Activated naive CD8-positive, alpha-beta T cell treated with anti-CD3 and anti-CD28 coated beads, Interleukin-2, amount 50 U/mL, for 24 hours (primary cell): ENCODE measurements at regions not wholly inside any gene's neighbourhood (a gene's known extent, or its start where the extent isn't known, plus 50 kb on each side); places are given as distances from the start of the nearest gene placed in this dataset.
"Not testable (repeated sequence)": the region's sequence is repeated elsewhere in the genome, so short reads cannot be mapped to it uniquely, and the experiment has no call there.

Source experiments
- ATAC-seq: fragments of 150-1000 bp; cut with Tn5 transposase; one replicate; pipeline ENCODE4 v1.10.0; 2021
- DNase-seq: peaks from one replicate; pipeline ENCODE4 v3.0.0; 2021
- H3K27ac Mint-ChIP-seq: one replicate; pipeline ENCODE4 v1.8.0; 2021; ENCODE audit warnings: mild to moderate bottlenecking, mixed read lengths
- H3K27me3 Mint-ChIP-seq: one replicate; pipeline ENCODE4 v1.8.0; 2021; ENCODE audit warnings: mixed read lengths
- H3K36me3 Mint-ChIP-seq: one replicate; pipeline ENCODE4 v1.8.0; 2021; ENCODE audit warnings: low read depth, mixed read lengths
- H3K4me1 Mint-ChIP-seq: one replicate; pipeline ENCODE4 v1.8.0; 2021; ENCODE audit warnings: mixed read lengths
- H3K4me3 Mint-ChIP-seq: one replicate; pipeline ENCODE4 v1.8.0; 2021; ENCODE audit warnings: mild to moderate bottlenecking, moderate library complexity, mixed read lengths
- H3K9me3 Mint-ChIP-seq: one replicate; pipeline ENCODE4 v1.8.0; 2021; ENCODE audit warnings: mixed read lengths

DNA sequence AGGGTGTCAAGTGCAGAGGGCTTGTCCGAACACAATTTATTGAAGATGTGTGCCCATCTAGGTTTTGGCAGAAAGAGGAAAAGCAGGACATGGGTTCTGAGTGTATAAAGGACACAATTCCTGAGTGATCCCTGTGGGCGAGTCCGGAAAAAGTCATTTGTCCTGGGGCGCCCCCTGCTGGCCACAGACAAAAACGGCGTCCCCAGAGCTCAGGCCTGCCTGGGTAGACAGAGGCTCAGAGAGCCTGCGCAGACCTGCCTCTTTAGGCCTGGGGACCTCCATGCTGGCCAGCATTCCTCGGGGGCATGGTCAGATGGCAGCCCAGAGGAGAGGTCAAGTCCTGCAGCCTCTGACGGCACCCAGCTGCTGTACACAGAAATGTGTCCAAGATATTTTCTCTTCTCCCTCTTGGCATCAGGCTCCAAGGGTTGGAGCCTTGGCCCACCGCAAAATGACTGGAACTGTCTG is 65.5 kb upstream of the LRP8 start:
- H3K9me3 Mint-ChIP-seq: no peaks in the 10 kb centered on the region
- no peaks in the 10 kb centered on the region for H3K27me3 Mint-ChIP-seq
- no peaks in the 10 kb centered on the region for H3K4me1 Mint-ChIP-seq
- peak; percentile 85 for ATAC-seq
- DNase-seq: peak; percentile 79
- no peak overlapping the region for H3K27ac Mint-ChIP-seq
- no peak overlapping the region for H3K4me3 Mint-ChIP-seq
- H3K36me3 Mint-ChIP-seq: no peaks in the 10 kb centered on the region

DNA sequence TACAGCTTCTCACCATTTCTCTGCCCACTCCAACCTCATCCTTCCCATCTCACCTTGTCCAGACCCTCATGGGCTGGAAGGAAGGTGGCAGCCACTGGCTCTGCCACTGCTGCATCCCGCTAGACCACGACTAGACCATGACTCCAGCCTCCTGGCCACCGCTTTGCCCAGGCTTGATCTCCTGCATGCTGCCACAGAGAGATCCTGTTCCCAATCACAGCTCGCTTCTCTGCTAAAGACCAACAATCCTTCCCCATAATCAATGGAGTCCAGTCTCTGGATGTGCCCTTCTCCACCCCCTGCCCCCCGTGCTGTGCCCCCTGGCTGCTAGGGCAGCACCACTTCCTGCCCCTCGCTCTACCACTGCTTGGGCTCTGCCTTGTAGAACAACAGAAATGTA is 64.9 kb upstream of the DMRTB1 start:
- H3K9me3 Mint-ChIP-seq: no peaks in the 10 kb centered on the region

DNA sequence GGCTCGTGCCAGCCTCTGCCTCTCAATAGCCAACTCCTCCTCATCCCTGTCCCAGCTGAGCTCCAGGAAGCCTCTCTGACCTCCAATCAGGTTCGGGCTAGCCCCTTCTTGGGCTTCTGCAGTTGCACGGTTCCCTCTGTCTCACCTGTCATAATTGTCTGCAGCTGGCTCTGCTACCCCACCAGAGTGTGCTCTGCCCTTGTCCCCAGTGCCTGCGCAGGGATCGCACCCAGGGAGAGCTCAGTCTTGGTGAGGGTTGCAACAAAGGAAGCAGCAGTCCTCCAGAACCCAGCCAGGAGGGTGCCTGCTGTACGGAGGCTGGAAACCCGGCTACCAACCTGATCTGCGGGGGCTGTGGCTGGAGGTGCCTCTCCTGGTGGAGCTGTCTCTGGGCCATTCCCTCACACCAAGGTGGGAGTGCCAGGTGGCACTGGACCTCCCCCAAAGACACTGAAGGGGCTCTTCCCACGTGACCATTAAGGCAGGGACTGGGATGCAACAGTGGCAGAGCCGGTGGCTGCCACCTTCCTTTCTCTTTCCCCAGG is 63.5 kb upstream of the DMRTB1 start:
- DNase-seq (no peak), ATAC-seq (no peak)
- H3K9me3 Mint-ChIP-seq: no peaks in the 10 kb centered on the region
- no peak overlapping the region for H3K27ac Mint-ChIP-seq
- no peaks in the 10 kb centered on the region for H3K4me1 Mint-ChIP-seq
- H3K4me3 Mint-ChIP-seq: no peak overlapping the region
- no peaks in the 10 kb centered on the region for H3K27me3 Mint-ChIP-seq
- H3K36me3 Mint-ChIP-seq: no peaks in the 10 kb centered on the region

More for the DNA sequence above, 64.9 kb upstream of the DMRTB1 start:
- Mint-ChIP-seq H3K4me3 (no peak overlapping the region), H3K4me1 (no peaks in the 10 kb centered on the region), H3K27ac (no peak overlapping the region), H3K27me3 (no peaks in the 10 kb centered on the region), H3K36me3 (no peaks in the 10 kb centered on the region)
- DNase-seq (no peak), ATAC-seq (no peak)

DNA sequence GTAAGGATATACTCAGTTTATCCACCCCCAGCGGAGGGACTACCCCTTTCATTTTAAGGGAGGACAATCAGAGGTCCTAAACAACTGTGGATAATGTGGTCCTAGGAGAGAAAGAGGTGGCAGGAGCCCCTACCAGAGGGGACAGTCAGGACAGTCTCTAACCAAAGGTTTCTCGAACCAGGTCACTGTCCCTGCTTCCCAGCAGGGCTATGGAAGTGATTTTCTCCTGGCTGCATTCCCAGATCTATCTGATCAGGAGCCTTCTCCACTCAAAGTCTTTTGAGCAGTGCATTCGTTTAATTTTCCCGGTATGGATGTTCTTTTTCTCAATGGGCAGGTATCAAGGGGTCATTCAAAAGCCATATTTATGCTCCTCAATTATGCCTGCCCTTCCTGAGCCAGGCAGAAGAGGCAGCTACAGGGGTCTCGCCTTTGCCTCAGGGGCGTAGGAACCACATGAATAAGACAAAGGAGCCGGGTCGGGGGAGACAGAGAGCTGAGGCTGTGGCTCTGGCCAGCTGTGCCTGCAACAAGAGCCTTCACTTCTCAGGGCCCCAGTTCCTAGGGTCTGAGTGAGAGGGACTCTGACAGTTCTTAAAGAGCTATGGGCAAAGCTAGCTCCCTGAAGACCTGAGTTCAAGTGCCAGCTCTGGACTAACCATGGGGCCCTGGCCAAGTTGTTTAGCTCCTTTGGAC is 62.5 kb upstream of the DMRTB1 start:
- Mint-ChIP-seq H3K4me3 (no peak overlapping the region), H3K9me3 (no peaks in the 10 kb centered on the region), H3K36me3 (no peaks in the 10 kb centered on the region)

DNA sequence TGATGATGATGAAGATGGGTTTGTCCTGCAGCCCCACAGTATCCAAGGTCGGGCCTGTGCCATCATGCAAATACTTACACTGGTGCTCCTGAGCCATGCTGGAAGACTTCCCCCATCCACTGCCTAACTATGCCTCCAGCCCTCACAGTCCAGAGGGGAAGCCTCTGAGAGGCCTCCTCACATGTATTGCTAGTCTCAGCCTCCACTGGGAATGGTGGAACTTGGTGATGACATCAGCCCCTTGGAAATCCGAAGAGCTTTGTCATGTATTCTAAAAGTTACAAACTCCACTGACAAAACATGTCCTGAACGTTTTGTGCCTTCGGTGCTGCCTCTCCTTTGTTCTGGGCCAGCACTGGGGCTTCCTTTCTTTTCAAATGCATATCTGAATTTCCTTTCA is 61.1 kb upstream of the DMRTB1 start:
- no peaks in the 10 kb centered on the region for H3K27me3 Mint-ChIP-seq
- H3K4me1 Mint-ChIP-seq: no peaks in the 10 kb centered on the region

More for the DNA sequence above, 62.5 kb upstream of the DMRTB1 start:
- no peak for ATAC-seq
- no peak for DNase-seq
- no peak overlapping the region for H3K27ac Mint-ChIP-seq
- H3K27me3 Mint-ChIP-seq: no peaks in the 10 kb centered on the region
- H3K4me1 Mint-ChIP-seq: no peaks in the 10 kb centered on the region

DNA sequence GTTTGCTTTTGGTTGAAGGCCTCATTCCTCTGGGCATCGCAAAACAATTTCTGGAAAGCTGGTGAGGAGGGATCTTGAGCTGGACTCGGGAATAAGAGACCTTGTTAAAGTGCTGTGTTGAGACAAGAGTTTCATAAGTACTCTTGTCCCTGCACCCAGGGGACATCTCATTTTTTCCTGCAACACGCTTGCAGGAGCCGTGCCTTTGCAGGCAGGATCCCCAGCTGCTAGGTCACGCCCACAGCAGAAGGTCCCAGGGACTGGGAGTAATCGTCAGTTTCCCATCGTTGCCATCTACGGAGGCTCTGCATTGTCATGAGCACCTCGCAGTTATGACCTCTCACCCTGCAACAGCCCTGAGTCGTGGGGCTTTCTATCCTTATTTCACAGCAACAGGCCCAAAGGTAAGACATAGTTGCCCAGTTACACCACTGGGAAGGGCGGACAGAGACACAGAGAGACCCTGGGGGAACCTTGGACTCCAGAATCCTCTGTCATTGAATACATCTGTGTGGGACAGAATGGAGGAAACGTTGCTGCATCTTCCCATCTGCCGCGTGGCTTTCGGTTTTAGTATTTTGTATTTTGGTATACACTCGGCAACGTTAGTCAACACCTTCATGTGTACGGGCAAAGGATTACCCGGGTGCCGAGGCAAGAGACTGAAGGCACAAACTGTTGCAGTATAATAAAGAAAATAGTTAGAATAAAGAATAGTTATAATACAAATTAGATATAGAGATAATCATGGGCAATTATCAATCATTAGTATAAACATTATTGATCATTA is 60.4 kb upstream of the DMRTB1 start:
- Mint-ChIP-seq H3K9me3 (no peaks in the 10 kb centered on the region), H3K36me3 (no peaks in the 10 kb centered on the region), H3K4me3 (no peak overlapping the region), H3K27ac (no peak overlapping the region), H3K27me3 (no peaks in the 10 kb centered on the region), H3K4me1 (no peaks in the 10 kb centered on the region)
- DNase-seq (no peak), ATAC-seq (no peak)

More for the DNA sequence above, 61.1 kb upstream of the DMRTB1 start:
- ATAC-seq (no peak), DNase-seq (no peak)
- Mint-ChIP-seq H3K9me3 (no peaks in the 10 kb centered on the region), H3K36me3 (no peaks in the 10 kb centered on the region), H3K4me3 (no peak overlapping the region), H3K27ac (no peak overlapping the region)

DNA sequence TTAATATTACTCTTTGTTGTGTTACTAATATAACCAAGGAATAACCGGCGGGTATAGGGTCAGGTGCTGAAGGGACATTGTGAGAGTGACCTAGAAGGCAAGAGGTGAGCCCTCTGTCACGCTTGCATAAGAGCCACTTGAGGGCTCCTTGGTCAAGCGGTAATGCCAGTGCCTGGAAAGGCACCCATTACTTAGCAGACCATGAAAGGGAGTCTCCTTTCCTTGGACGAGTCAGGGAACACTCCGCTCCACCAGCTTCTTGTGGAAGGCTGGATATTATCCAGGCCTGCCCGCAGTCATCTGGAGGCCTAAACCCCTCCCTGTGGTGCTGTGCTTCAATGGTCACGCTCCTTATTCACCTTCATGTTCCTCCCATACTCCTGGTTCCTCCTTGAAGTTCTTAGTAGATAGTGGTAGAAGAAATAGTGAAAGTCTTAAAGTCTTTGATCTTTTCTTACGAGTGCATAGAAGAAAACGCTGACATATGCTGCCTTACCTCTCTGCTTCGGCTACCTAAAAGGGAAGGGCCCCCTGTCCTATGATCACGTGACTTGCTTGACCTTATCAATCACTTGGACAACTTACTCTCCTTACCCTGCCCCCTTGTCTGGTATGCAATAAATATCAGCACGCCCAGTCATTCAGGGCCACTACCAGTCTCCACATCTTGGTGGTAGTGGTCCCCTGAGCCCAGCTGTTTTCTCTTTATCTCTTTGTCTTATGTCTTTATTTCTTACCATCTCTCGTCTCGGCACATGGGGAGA is 59.6 kb upstream of the DMRTB1 start:
- H3K9me3 Mint-ChIP-seq, ATAC-seq, DNase-seq, H3K36me3 Mint-ChIP-seq, H3K4me1 Mint-ChIP-seq, H3K4me3 Mint-ChIP-seq, H3K27me3 Mint-ChIP-seq, H3K27ac Mint-ChIP-seq: not testable (repeated sequence)

DNA sequence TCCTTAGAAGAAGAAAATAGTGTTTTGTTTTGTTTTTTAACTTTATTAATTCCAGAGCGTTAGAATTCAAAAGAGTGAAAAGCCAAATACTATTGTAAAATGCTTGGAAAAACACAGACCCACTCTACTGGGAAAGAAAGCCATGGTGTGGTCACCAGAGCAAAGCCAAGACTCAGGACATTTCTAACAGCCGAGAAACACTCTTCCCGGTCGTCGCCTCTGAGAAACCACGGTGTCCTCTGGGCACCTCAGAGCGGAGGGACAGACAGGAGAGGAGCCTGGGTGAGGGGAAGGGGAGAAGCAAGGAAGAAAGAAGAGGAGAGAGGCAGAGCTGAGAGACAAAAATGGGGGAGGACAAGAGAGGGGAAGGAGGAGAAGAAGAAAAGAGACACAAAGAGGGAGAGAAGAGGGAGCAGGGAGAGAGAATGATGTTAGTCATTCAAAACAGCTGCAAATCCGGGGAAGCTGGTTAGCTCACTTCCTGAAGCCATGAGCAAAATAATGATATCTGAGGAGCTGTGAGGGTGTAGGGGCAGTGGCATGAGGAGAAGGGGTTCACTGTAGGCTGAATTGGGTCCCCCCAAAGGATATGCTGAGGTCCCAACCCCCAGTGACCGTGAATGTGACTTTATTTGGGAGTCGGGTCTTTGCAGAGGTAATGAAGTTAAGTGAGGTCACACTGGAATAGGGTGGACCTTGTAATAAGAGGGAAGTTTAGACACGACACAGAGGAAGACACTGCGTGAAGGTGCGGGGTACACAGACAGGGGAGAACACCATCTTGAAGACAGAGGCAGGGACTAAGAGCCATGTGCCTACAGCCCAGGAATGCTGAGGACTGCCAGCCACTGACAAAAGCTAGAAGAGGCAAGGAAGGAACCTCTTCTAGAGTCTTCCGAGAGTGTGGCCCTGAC is 58.2 kb upstream of the DMRTB1 start:
- no peak for DNase-seq
- no peak overlapping the region for H3K27ac Mint-ChIP-seq
- no peaks in the 10 kb centered on the region for H3K4me1 Mint-ChIP-seq
- H3K36me3 Mint-ChIP-seq: no peaks in the 10 kb centered on the region
- no peak overlapping the region for H3K4me3 Mint-ChIP-seq
- H3K9me3 Mint-ChIP-seq: no peaks in the 10 kb centered on the region
- no peak for ATAC-seq
- H3K27me3 Mint-ChIP-seq: no peaks in the 10 kb centered on the region

DNA sequence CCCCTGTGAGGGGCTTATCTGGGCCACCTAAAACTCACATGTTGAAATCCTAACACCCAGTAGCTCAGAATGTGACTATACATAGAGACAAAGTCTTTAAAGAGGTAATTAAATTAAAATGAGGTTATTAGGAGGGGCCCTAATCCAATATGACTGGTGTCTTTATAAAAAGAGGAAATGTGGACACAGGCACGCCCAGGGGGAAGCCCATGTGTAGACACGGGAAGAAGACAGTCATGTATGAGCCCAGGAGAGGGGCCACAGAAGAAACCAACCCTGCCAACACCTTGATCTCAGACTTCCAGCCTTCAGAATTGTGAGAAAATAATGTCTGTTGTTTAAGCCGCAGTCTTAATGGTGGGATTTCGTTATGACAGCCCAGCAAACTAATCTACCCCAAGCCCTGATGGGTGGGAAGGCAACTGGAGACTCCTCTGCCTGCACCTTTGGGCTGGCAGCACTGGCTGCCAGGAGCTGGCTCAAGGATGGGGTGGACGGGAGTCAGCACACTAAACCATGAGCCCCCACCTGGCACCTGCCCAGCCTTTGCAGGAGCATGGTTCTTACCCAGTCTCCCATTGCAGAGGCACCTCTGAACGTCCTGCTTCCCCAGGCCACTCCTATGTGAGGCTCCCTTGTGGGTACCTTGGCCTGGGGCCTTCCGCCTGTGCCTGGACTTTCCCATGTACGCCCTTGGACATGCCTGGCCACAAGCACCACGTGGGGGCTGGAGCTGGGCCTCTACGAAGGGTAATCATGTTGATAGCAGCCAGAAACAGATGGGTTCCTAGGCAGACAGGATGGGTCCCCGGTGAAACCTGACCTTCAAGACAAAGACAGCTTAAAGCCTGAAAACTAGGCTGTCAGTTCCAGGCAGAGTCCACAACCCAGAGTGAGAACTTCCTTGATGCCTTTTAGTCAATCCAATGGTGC is 57.1 kb upstream of the DMRTB1 start:
- no peak overlapping the region for H3K27ac Mint-ChIP-seq
- no peaks in the 10 kb centered on the region for H3K36me3 Mint-ChIP-seq
- H3K4me3 Mint-ChIP-seq: no peak overlapping the region
- DNase-seq (no peak), ATAC-seq (no peak)
- H3K4me1 Mint-ChIP-seq: no peaks in the 10 kb centered on the region
- H3K27me3 Mint-ChIP-seq: peaks cover 2% of the 10 kb centered on the region
- no peaks in the 10 kb centered on the region for H3K9me3 Mint-ChIP-seq

DNA sequence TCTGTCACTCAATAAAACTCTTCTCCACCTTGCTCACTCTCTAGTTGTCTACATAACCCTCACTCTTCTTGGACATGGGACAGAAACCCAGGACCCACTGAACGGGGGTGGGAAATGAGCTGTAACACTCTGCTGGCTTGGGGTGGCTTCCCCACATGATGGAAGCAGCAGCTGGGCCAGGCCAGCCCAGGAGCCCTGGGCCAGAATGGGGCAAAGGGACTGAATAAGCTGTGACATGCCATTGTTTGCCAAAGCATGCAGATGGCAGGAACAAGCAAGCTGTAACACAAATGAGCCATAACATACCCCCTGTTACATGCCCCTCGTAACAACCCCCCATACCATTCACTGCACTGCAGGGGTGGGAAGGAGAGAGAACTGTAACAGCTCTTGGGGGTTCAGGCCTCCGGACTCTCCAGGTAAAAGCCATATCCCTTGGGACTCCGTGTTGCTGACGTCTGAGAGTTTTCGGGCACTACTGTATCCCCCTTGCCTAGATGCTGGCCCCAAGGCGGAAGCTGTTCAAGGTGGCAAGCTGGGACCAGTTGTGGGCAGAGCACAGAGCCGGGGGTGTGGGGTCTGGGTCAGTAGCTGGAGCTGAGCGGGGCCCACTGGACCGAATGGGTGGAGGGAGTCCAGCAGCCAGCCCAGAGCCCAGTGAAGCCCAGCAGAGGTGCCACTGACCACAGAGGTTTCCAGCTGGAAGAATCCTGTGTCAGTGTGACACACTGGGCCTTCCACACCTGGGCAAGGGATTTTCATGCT is 56.1 kb upstream of the DMRTB1 start:
- ATAC-seq (no peak), DNase-seq (no peak)
- Mint-ChIP-seq H3K9me3 (no peaks in the 10 kb centered on the region), H3K4me1 (peaks cover 2% of the 10 kb centered on the region), H3K27ac (no peak overlapping the region), H3K36me3 (no peaks in the 10 kb centered on the region), H3K4me3 (no peak overlapping the region), H3K27me3 (peaks cover 2% of the 10 kb centered on the region)

DNA sequence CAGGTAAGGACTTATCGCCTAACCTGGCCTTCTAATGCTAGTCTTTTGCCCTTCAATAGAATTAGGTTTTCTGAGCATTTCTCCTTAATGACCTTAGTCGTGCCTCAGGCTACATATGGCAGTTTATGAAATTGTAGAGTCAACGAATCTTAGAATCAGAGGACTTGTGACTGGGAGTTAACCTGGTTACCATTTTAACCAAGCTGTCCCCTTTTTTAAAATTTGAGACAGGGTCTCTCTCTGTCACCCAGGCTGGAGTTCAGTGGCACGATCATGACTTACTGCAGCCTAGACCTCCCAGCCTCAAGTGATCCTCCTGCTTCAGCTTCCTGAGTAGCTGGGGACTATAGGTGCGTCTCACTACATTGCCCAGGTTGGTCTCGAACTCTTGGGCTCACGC is 53.5 kb upstream of the DMRTB1 start:
- ATAC-seq: no peak
- DNase-seq: no peak
- Mint-ChIP-seq H3K27me3 (peaks cover 2% of the 10 kb centered on the region), H3K4me3 (no peak overlapping the region), H3K36me3 (no peaks in the 10 kb centered on the region), H3K27ac (no peak overlapping the region), H3K4me1 (peaks cover 15% of the 10 kb centered on the region), H3K9me3 (no peaks in the 10 kb centered on the region)

DNA sequence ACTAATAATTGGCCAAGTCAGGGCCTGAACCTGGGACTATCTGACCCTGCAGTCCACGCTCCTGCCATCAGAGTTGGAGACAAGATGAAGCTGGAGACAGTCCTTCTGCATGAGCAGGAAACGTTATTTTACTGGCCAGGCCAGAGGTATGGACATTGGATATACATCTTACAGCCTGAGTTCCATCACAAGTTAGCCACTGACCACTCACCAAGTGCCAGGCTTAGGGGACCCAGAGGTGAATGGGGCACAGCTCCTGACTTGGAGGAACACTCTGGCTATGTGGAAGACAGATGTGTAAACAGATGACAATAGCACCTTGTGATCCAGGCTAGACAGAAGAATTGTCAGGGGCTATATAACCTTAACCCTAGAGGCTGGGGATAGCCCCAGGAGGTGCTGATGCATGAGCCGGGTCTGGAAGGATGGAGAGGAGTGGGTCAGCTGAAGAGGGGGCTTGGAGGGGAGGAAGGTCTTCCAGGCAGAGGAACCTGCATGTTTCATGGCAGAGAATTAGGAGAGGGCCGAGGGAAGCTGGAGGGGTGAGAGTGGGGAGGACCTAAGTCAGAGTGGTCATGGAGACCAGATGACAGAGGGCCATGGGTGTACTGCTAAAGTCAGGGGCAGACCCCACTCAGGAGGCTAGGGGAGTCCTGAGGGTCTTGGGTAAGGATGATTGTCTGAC is 52.5 kb upstream of the DMRTB1 start:
- no peak for DNase-seq
- H3K27me3 Mint-ChIP-seq: peaks cover 2% of the 10 kb centered on the region
- no peak for ATAC-seq
- no peak overlapping the region for H3K27ac Mint-ChIP-seq
- H3K9me3 Mint-ChIP-seq: no peaks in the 10 kb centered on the region
- no peaks in the 10 kb centered on the region for H3K36me3 Mint-ChIP-seq
- H3K4me3 Mint-ChIP-seq: no peak overlapping the region
- peaks cover 24% of the 10 kb centered on the region for H3K4me1 Mint-ChIP-seq
